ENCODE measurements at regions not wholly inside any gene's neighbourhood (a gene's known extent, or its start where the extent isn't known, plus 50 kb on each side); places are given as distances from the start of the nearest gene placed in this dataset.
"Not testable (repeated sequence)": the region's sequence is repeated elsewhere in the genome, so short reads cannot be mapped to it uniquely, and the experiment has no call there.

- not testable (repeated sequence) for H3K18ac ChIP-seq (ENCODE audit: low read depth in 1 of 2, low read length in 2 of 2); H2AFZ ChIP-seq (ENCODE audit: low read depth, low read length); H2AK5ac ChIP-seq (ENCODE audit: low read length, severe bottlenecking); H4K8ac ChIP-seq (ENCODE audit: low read length); H2BK5ac ChIP-seq (ENCODE audit: low read depth, low read length, poor library complexity, severe bottlenecking); H4K91ac ChIP-seq (ENCODE audit: low read length); H2BK12ac ChIP-seq (ENCODE audit: low read length in 2 of 2); H3K14ac ChIP-seq (ENCODE audit: low read length in 2 of 2); H3K79me1 ChIP-seq (replicated peaks; ENCODE audit: low read length, poor library complexity, severe bottlenecking); H2BK120ac ChIP-seq (ENCODE audit: low read depth, low read length); H3K27ac ChIP-seq (ENCODE audit: low read length, poor library complexity, severe bottlenecking); H2BK15ac ChIP-seq (ENCODE audit: low read depth, poor library complexity, severe bottlenecking); H3K36me3 ChIP-seq (ENCODE audit: control insufficient read depth in 1 of 2, insufficient read depth in 2 of 2, low read depth in 1 of 2, low read length in 2 of 2); H3K23ac ChIP-seq (ENCODE audit: low read length in 2 of 2); DNase-seq; H3K4me2 ChIP-seq (ENCODE audit: low read length, poor library complexity, severe bottlenecking); H3K9ac ChIP-seq (ENCODE audit: low read length); H3K4me3 ChIP-seq (ENCODE audit: insufficient read depth in 1 of 2, low read depth in 1 of 2, low read length in 2 of 2); H3K4me1 ChIP-seq (ENCODE audit: control insufficient read depth, insufficient read depth, low read depth, low read length); H3K4ac ChIP-seq (ENCODE audit: low read depth in 1 of 2, low read length in 2 of 2); H3K9me3 ChIP-seq (ENCODE audit: control insufficient read depth, low read length); H3K27me3 ChIP-seq (ENCODE audit: control insufficient read depth in 1 of 2, insufficient read depth in 1 of 2, low read length in 2 of 2)
- 71% methylated on average over 2 of the region's 4 CpGs for WGBS
These were observed 97.1 kb downstream of the PPIAL4G start for GRCh38 chr1:148386031-148386398.

- WGBS: 62% methylated on average over 4 of the region's 4 CpGs
- no peak overlapping the region for H2AK5ac ChIP-seq (ENCODE audit: low read length, severe bottlenecking)
- H3K4ac ChIP-seq (ENCODE audit: low read depth in 1 of 2, low read length in 2 of 2): no peak overlapping the region
- no peak overlapping the region for H2BK12ac ChIP-seq (ENCODE audit: low read length in 2 of 2)
- H2BK5ac ChIP-seq (ENCODE audit: low read depth, low read length, poor library complexity, severe bottlenecking): no peak overlapping the region
- H3K9me3 ChIP-seq (ENCODE audit: control insufficient read depth, low read length): no peaks in the 10 kb centered on the region
- H3K36me3 ChIP-seq (ENCODE audit: control insufficient read depth in 1 of 2, insufficient read depth in 2 of 2, low read depth in 1 of 2, low read length in 2 of 2): no peaks in the 10 kb centered on the region
- peaks cover 6% of the 10 kb centered on the region for H3K4me1 ChIP-seq (ENCODE audit: control insufficient read depth, insufficient read depth, low read depth, low read length)
- H2AFZ ChIP-seq (ENCODE audit: low read depth, low read length): no peak overlapping the region
- H4K91ac ChIP-seq (ENCODE audit: low read length): no peak overlapping the region
- DNase-seq: no peak
- H3K14ac ChIP-seq (ENCODE audit: low read length in 2 of 2): no peak overlapping the region
- no peaks in the 10 kb centered on the region for H3K79me1 ChIP-seq (replicated peaks; ENCODE audit: low read length, poor library complexity, severe bottlenecking)
- no peak overlapping the region for H3K18ac ChIP-seq (ENCODE audit: low read depth in 1 of 2, low read length in 2 of 2)
- no peak overlapping the region for H2BK15ac ChIP-seq (ENCODE audit: low read depth, poor library complexity, severe bottlenecking)
- H4K8ac ChIP-seq (ENCODE audit: low read length): no peak overlapping the region
- no peaks in the 10 kb centered on the region for H3K27me3 ChIP-seq (ENCODE audit: control insufficient read depth in 1 of 2, insufficient read depth in 1 of 2, low read length in 2 of 2)
- no peak overlapping the region for H3K4me2 ChIP-seq (ENCODE audit: low read length, poor library complexity, severe bottlenecking)
- H3K4me3 ChIP-seq (ENCODE audit: insufficient read depth in 1 of 2, low read depth in 1 of 2, low read length in 2 of 2): no peak overlapping the region
- H3K23ac ChIP-seq (ENCODE audit: low read length in 2 of 2): no peak overlapping the region
- H3K27ac ChIP-seq (ENCODE audit: low read length, poor library complexity, severe bottlenecking): no peak overlapping the region
- H3K9ac ChIP-seq (ENCODE audit: low read length): no peak overlapping the region
- H2BK120ac ChIP-seq (ENCODE audit: low read depth, low read length): no peak overlapping the region
These were observed 97.6 kb downstream of the PPIAL4G start for GRCh38 chr1:148385371-148386030.

GRCh38 chr1:148383966-148384365, 99.1 kb downstream of the PPIAL4G start:
- Histone ChIP-seq H3K27me3 (ENCODE audit: control insufficient read depth in 1 of 2, insufficient read depth in 1 of 2, low read length in 2 of 2) (peaks cover 0 to 3% of the 10 kb centered on the region in 2 experiments), H4K91ac (ENCODE audit: low read length) (no peak overlapping the region), H2BK120ac (ENCODE audit: low read depth, low read length) (no peak overlapping the region), H3K4me1 (ENCODE audit: control insufficient read depth, insufficient read depth, low read depth, low read length) (peaks cover 11% of the 10 kb centered on the region), H2BK5ac (ENCODE audit: low read depth, low read length, poor library complexity, severe bottlenecking) (no peak overlapping the region), H3K9ac (ENCODE audit: low read length) (no peak overlapping the region), H3K79me1 (replicated peaks; ENCODE audit: low read length, poor library complexity, severe bottlenecking) (no peaks in the 10 kb centered on the region), H4K8ac (ENCODE audit: low read length) (no peak overlapping the region), H3K9me3 (ENCODE audit: control insufficient read depth, low read length) (no peaks in the 10 kb centered on the region), H3K14ac (ENCODE audit: low read length in 2 of 2) (no peak overlapping the region), H3K4ac (ENCODE audit: low read depth in 1 of 2, low read length in 2 of 2) (no peak overlapping the region), H3K18ac (ENCODE audit: low read depth in 1 of 2, low read length in 2 of 2) (no peak overlapping the region), H2AK5ac (ENCODE audit: low read length, severe bottlenecking) (no peak overlapping the region), H3K23ac (ENCODE audit: low read length in 2 of 2) (no peak overlapping the region), H3K27ac (ENCODE audit: low read length, poor library complexity, severe bottlenecking) (no peak overlapping the region), H3K4me2 (ENCODE audit: low read length, poor library complexity, severe bottlenecking) (no peak overlapping the region), H2BK12ac (ENCODE audit: low read length in 2 of 2) (no peak overlapping the region), H2AFZ (ENCODE audit: low read depth, low read length) (no peak overlapping the region), H2BK15ac (ENCODE audit: low read depth, poor library complexity, severe bottlenecking) (no peak overlapping the region), H3K36me3 (ENCODE audit: control insufficient read depth in 1 of 2, insufficient read depth in 2 of 2, low read depth in 1 of 2, low read length in 2 of 2) (no peaks in the 10 kb centered on the region), H3K4me3 (ENCODE audit: insufficient read depth in 1 of 2, low read depth in 1 of 2, low read length in 2 of 2) (no peak overlapping the region)
- no peak for DNase-seq
- 70% methylated on average over 5 of the region's 5 CpGs for WGBS

GRCh38 chr1:148379697-148380096, 103.4 kb downstream of the PPIAL4G start:
- Histone ChIP-seq H3K79me1 (replicated peaks; ENCODE audit: low read length, poor library complexity, severe bottlenecking) (no peaks in the 10 kb centered on the region), H2BK15ac (ENCODE audit: low read depth, poor library complexity, severe bottlenecking) (no peak overlapping the region), H2BK5ac (ENCODE audit: low read depth, low read length, poor library complexity, severe bottlenecking) (no peak overlapping the region), H3K14ac (ENCODE audit: low read length in 2 of 2) (no peak overlapping the region), H3K18ac (ENCODE audit: low read depth in 1 of 2, low read length in 2 of 2) (no peak overlapping the region), H3K4me1 (ENCODE audit: control insufficient read depth, insufficient read depth, low read depth, low read length) (peaks cover 5% of the 10 kb centered on the region), H2BK12ac (ENCODE audit: low read length in 2 of 2) (no peak overlapping the region), H3K4me3 (ENCODE audit: insufficient read depth in 1 of 2, low read depth in 1 of 2, low read length in 2 of 2) (no peak overlapping the region), H2AK5ac (ENCODE audit: low read length, severe bottlenecking) (no peak overlapping the region), H4K8ac (ENCODE audit: low read length) (peak overlapping the region; percentile 80), H3K36me3 (ENCODE audit: control insufficient read depth in 1 of 2, insufficient read depth in 2 of 2, low read depth in 1 of 2, low read length in 2 of 2) (no peaks in the 10 kb centered on the region), H3K4ac (ENCODE audit: low read depth in 1 of 2, low read length in 2 of 2) (no peak overlapping the region), H2BK120ac (ENCODE audit: low read depth, low read length) (no peak overlapping the region), H3K27ac (ENCODE audit: low read length, poor library complexity, severe bottlenecking) (no peak overlapping the region), H3K4me2 (ENCODE audit: low read length, poor library complexity, severe bottlenecking) (peak overlapping the region; percentile 46), H3K23ac (ENCODE audit: low read length in 2 of 2) (no peak overlapping the region), H3K9ac (ENCODE audit: low read length) (no peak overlapping the region), H3K9me3 (ENCODE audit: control insufficient read depth, low read length) (no peaks in the 10 kb centered on the region), H4K91ac (ENCODE audit: low read length) (no peak overlapping the region), H2AFZ (ENCODE audit: low read depth, low read length) (no peak overlapping the region), H3K27me3 (ENCODE audit: control insufficient read depth in 1 of 2, insufficient read depth in 1 of 2, low read length in 2 of 2) (peaks cover 0 to 3% of the 10 kb centered on the region in 2 experiments)
- 25% methylated on average over 16 of the region's 16 CpGs for WGBS
- DNase-seq: no peak

All from mesenchymal stem cell (in vitro differentiated cells and primary cell).